Kidney glomerular epithelial cell (primary cell): ENCODE measurements at regions not wholly inside any gene's neighbourhood (a gene's known extent, or its start where the extent isn't known, plus 50 kb on each side); places are given as distances from the start of the nearest gene placed in this dataset.

Experiments
- DNase-seq: peaks from one replicate; lab custom pipeline; 2025; lab: John Stamatoyannopoulos, UW

- DNase-seq: no peak
Measured at GRCh38 chr3:189557824-189558223, 73.4 kb upstream of the TP63 start.

- DNase-seq: no peak
Measured at GRCh38 chr3:189561256-189561655, 69.9 kb upstream of the TP63 start.

GRCh38 chr3:189563853-189564563, 67.2 kb upstream of the TP63 start:
- DNase-seq: peak; percentile 88

DNA sequence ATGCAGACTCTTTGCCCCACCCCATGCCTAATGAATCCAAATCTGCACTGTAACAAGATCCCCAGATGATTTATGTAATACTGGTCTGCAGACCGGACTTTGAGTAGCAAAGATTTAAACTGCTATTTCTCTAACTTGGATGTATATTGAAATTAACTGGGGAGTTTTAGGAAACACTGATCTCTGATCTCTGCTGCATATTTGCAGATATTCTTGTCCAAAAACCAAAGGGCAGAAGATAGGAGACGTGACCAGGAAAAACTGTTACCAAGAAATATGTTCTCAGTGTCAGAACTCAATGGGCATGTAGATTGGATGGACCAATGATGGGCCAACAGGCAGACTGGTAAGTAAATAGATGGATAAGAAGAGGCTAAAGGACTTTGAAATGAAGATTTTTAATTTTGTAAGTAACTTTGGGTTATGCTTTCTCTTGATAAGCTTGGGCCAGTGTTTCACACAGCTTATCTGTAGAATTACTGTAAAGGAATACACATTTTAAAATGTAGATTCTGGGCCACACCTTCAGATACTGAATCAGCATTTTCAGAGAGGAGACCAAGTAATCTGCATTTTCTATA, 64.5 kb upstream of the TP63 start:
- DNase-seq: no peak

DNA sequence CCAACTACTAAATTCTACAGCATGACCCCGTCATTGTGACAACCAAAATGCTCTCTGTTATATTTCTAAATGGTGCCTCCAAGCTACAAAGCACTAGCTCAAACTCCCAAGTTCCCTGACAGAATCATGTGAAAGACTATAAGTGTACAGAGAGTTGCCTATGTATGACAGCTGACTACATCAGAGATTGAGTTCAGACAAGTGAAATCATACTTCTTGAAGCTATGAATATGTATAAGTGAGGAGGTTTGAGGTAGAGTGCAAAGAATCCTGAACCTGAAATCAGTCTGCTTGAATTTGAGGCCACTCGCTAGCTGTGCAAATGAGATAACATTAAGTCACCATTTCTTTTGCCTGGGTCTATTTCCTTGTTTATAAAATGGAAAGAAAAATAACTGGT, 63.9 kb upstream of the TP63 start:
- no peak for DNase-seq

- no peak for DNase-seq
Measured at GRCh38 chr3:189567766-189568420, 63.3 kb upstream of the TP63 start.

DNA sequence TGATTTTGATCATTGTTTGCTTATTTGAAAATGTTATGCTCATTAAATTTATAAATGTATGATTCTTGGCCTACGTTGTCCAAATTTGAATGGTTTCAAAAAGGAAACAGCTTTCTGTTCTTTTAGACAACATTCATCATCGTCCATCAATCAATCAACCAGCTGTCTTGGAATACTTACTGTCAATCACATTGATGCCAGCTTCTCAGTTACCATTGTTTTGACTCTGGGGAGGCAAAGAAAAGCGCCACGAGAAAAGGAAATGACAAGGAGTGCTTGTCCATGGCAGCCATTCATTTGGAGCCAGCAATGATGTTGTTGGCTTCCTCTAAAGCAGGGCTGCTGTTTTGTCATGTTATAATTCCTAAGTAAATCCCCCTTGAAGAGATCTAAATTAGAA, 62.2 kb upstream of the TP63 start:
- DNase-seq: no peak

GRCh38 chr3:189569473-189569872, 61.7 kb upstream of the TP63 start:
- DNase-seq: no peak

DNA sequence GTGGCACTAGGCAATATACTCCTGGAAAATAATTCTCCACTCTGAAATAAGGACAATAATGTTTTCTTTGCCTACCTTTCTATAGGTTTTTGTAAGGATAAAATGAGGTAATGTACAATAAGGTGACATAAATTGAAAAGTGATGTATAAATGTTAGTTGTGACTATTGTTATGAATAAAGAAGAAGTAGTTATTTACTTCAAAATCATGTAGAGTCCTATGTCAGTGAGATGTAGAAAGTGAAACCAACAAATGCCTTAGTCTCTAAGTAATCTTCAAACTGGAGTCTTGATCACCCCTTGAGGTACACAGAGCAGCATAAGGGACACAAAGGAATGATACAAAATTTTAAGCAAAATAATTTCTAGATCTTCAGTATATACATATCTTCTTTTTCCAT, 60.3 kb upstream of the TP63 start:
- no peak for DNase-seq

GRCh38 chr3:189572249-189572648, 58.9 kb upstream of the TP63 start:
- peak; percentile 23 for DNase-seq

- DNase-seq: no peak
Measured at GRCh38 chr3:189573004-189573403, 58.2 kb upstream of the TP63 start.

GRCh38 chr3:189576486-189576885, 54.7 kb upstream of the TP63 start:
- DNase-seq: no peak

GRCh38 chr3:189577050-189577951, 53.9 kb upstream of the TP63 start:
- no peak for DNase-seq

DNA sequence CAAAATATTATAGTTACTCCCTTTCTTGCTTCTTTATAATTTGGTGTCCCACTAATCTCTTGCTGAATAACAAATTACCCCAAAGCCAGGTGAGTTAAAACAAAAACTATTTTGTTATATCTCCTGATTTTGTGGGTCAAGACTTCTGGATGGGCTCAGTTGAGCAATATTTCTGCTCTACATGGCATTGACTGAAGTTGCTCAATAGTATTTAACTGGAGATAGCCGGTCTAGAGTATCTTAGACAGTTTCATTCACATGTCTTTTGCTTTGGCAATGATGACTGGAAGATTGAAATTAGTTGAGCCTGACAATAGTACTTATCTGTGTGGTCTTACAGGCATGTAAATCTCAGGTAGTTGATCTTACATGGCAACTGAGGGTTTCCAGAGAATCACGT, 51.0 kb upstream of the TP63 start:
- no peak for DNase-seq
